Stimulated activated effector memory CD8-positive, alpha-beta T cell treated with anti-CD3 and anti-CD28 coated beads, Interleukin-12 subunit alpha, Interleukin-12 subunit beta, amount 100 ng/mL, for 72 hours (primary cell): ENCODE measurements at regions not wholly inside any gene's neighbourhood (a gene's known extent, or its start where the extent isn't known, plus 50 kb on each side); places are given as distances from the start of the nearest gene placed in this dataset.
A peak's percentile ranks its signal among the peaks of the same experiment; 100 is the strongest.
"Not testable (repeated sequence)": the region's sequence is repeated elsewhere in the genome, so short reads cannot be mapped to it uniquely, and the experiment has no call there.

ENCODE experiments used
- ATAC-seq: fragments of 150-1000 bp; cut with Tn5 transposase; 2 replicates; pipeline ENCODE4 v1.10.0; 2021
- DNase-seq, 2 donors: peaks; one replicate each; pipeline ENCODE4 v3.0.0; 2021 to 2022; ENCODE audit warnings: low spot score in 2 of 2
- H3K27ac Mint-ChIP-seq: one replicate; pipeline ENCODE4 v1.8.0; 2022; ENCODE audit warnings: mild to moderate bottlenecking, mixed read lengths
- H3K36me3 Mint-ChIP-seq: one replicate; pipeline ENCODE4 v1.8.0; 2022; ENCODE audit warnings: mild to moderate bottlenecking, mixed read lengths
- H3K4me1 Mint-ChIP-seq: one replicate; pipeline ENCODE4 v1.8.0; 2022; ENCODE audit warnings: mixed read lengths
- H3K4me3 Mint-ChIP-seq: one replicate; pipeline ENCODE4 v1.8.0; 2022; ENCODE audit warnings: mild to moderate bottlenecking, mixed read lengths
- H3K9me3 Mint-ChIP-seq: one replicate; pipeline ENCODE4 v1.8.0; 2022; ENCODE audit warnings: mixed read lengths

GRCh38 chr17:21564757-21565156, 127.6 kb upstream of the KCNJ18 start:
- H3K4me1 Mint-ChIP-seq, H3K4me3 Mint-ChIP-seq, DNase-seq, H3K36me3 Mint-ChIP-seq, H3K27ac Mint-ChIP-seq, ATAC-seq, H3K9me3 Mint-ChIP-seq: not testable (repeated sequence)

- not testable (repeated sequence) for H3K4me3 Mint-ChIP-seq, H3K9me3 Mint-ChIP-seq, H3K27ac Mint-ChIP-seq, H3K4me1 Mint-ChIP-seq, H3K36me3 Mint-ChIP-seq, ATAC-seq, DNase-seq
These were observed 121.9 kb upstream of the KCNJ18 start for GRCh38 chr17:21570427-21570826.

GRCh38 chr17:21572148-21572547, 120.2 kb upstream of the KCNJ18 start:
- not testable (repeated sequence) for ATAC-seq

GRCh38 chr17:21573271-21573960, 118.9 kb upstream of the KCNJ18 start:
- H3K36me3 Mint-ChIP-seq, H3K27ac Mint-ChIP-seq, DNase-seq, H3K4me1 Mint-ChIP-seq, ATAC-seq, H3K9me3 Mint-ChIP-seq: not testable (repeated sequence)
- H3K4me3 Mint-ChIP-seq: peak overlapping the region; percentile 37

More at GRCh38 chr17:21572148-21572547, 120.2 kb upstream of the KCNJ18 start:
- H3K4me3 Mint-ChIP-seq, H3K36me3 Mint-ChIP-seq, H3K9me3 Mint-ChIP-seq, DNase-seq, H3K4me1 Mint-ChIP-seq, H3K27ac Mint-ChIP-seq: not testable (repeated sequence)

GRCh38 chr17:21573961-21574610, 118.2 kb upstream of the KCNJ18 start:
- no peaks in the 10 kb centered on the region for H3K4me1 Mint-ChIP-seq
- DNase-seq (no peak), ATAC-seq (peak; percentile 51)
- H3K9me3 Mint-ChIP-seq: peaks cover 3% of the 10 kb centered on the region
- no peak overlapping the region for H3K27ac Mint-ChIP-seq
- no peaks in the 10 kb centered on the region for H3K36me3 Mint-ChIP-seq
- H3K4me3 Mint-ChIP-seq: peak overlapping the region; percentile 37

GRCh38 chr17:21574611-21575255, 117.6 kb upstream of the KCNJ18 start:
- H3K9me3 Mint-ChIP-seq, H3K4me1 Mint-ChIP-seq, DNase-seq, H3K27ac Mint-ChIP-seq, ATAC-seq, H3K36me3 Mint-ChIP-seq: not testable (repeated sequence)
- peak overlapping the region; percentile 37 for H3K4me3 Mint-ChIP-seq

GRCh38 chr17:21578783-21579182, 113.5 kb upstream of the KCNJ18 start:
- H3K9me3 Mint-ChIP-seq, H3K4me3 Mint-ChIP-seq, DNase-seq, ATAC-seq, H3K36me3 Mint-ChIP-seq, H3K27ac Mint-ChIP-seq, H3K4me1 Mint-ChIP-seq: not testable (repeated sequence)

GRCh38 chr17:21592774-21593173, 99.5 kb upstream of the KCNJ18 start:
- no peak for ATAC-seq

GRCh38 chr17:21593452-21594105, 98.7 kb upstream of the KCNJ18 start:
- H3K9me3 Mint-ChIP-seq, H3K27ac Mint-ChIP-seq, ATAC-seq, H3K4me1 Mint-ChIP-seq, H3K4me3 Mint-ChIP-seq, H3K36me3 Mint-ChIP-seq, DNase-seq: not testable (repeated sequence)

More at GRCh38 chr17:21592774-21593173, 99.5 kb upstream of the KCNJ18 start:
- Mint-ChIP-seq H3K36me3 (no peaks in the 10 kb centered on the region), H3K4me3 (no peak overlapping the region), H3K9me3 (no peaks in the 10 kb centered on the region), H3K4me1 (no peaks in the 10 kb centered on the region), H3K27ac (no peak overlapping the region)
- DNase-seq: no peak

GRCh38 chr17:21595086-21595485, 97.2 kb upstream of the KCNJ18 start:
- no peak overlapping the region for H3K4me3 Mint-ChIP-seq
- no peak for ATAC-seq
- H3K36me3 Mint-ChIP-seq: no peaks in the 10 kb centered on the region
- DNase-seq: no peak
- no peaks in the 10 kb centered on the region for H3K9me3 Mint-ChIP-seq
- H3K27ac Mint-ChIP-seq: no peak overlapping the region
- no peaks in the 10 kb centered on the region for H3K4me1 Mint-ChIP-seq

GRCh38 chr17:21602176-21602575, 90.1 kb upstream of the KCNJ18 start:
- Mint-ChIP-seq H3K27ac (no peak overlapping the region), H3K9me3 (no peaks in the 10 kb centered on the region), H3K36me3 (no peaks in the 10 kb centered on the region), H3K4me3 (no peak overlapping the region), H3K4me1 (no peaks in the 10 kb centered on the region)
- ATAC-seq: no peak
- DNase-seq: no peak

GRCh38 chr17:21603292-21603691, 89.0 kb upstream of the KCNJ18 start:
- H3K27ac Mint-ChIP-seq: not testable (repeated sequence)

GRCh38 chr17:21611443-21611842, 80.9 kb upstream of the KCNJ18 start:
- ATAC-seq, H3K4me3 Mint-ChIP-seq, H3K4me1 Mint-ChIP-seq, H3K9me3 Mint-ChIP-seq, H3K27ac Mint-ChIP-seq, DNase-seq, H3K36me3 Mint-ChIP-seq: not testable (repeated sequence)

More at GRCh38 chr17:21603292-21603691, 89.0 kb upstream of the KCNJ18 start:
- H3K36me3 Mint-ChIP-seq, ATAC-seq, H3K4me3 Mint-ChIP-seq, DNase-seq, H3K9me3 Mint-ChIP-seq, H3K4me1 Mint-ChIP-seq: not testable (repeated sequence)

- ATAC-seq, DNase-seq, H3K27ac Mint-ChIP-seq, H3K4me1 Mint-ChIP-seq, H3K36me3 Mint-ChIP-seq, H3K9me3 Mint-ChIP-seq, H3K4me3 Mint-ChIP-seq: not testable (repeated sequence)
These were observed 79.9 kb upstream of the KCNJ18 start for GRCh38 chr17:21612123-21613070.
